CD4-positive, alpha-beta T cell treated with Interferon gamma for 1 hour (primary cell): ENCODE measurements at regions not wholly inside any gene's neighbourhood (a gene's known extent, or its start where the extent isn't known, plus 50 kb on each side); places are given as distances from the start of the nearest gene placed in this dataset.
A peak's percentile ranks its signal among the peaks of the same experiment; 100 is the strongest.

Source experiments
- DNase-seq: peaks from one replicate; pipeline ENCODE4 v3.0.0-alpha.2; 2020

- DNase-seq, result no peak
Measured at GRCh38 chr20:58011947-58012610, 216.4 kb downstream of the ANKRD60 start.

- no peak for DNase-seq
Measured at GRCh38 chr20:58011106-58011946, 217.1 kb downstream of the ANKRD60 start.

GRCh38 chr20:58010666-58011065 lies 217.8 kb downstream of the ANKRD60 start:
- no peak for DNase-seq

GRCh38 chr20:58010186-58010585 lies 218.3 kb downstream of the ANKRD60 start:
- no peak for DNase-seq

- no peak for DNase-seq
Measured at GRCh38 chr20:58008866-58009265, 219.6 kb downstream of the ANKRD60 start.

- no peak for DNase-seq
Measured at GRCh38 chr20:58008413-58008812, 220.0 kb downstream of the ANKRD60 start.

GRCh38 chr20:58007947-58008346 lies 220.5 kb downstream of the ANKRD60 start:
- no peak for DNase-seq

- no peak for DNase-seq
Measured at GRCh38 chr20:58006346-58007316, 221.8 kb downstream of the ANKRD60 start.

- no peak for DNase-seq
Measured at GRCh38 chr20:58005581-58006345, 222.7 kb downstream of the ANKRD60 start.

GRCh38 chr20:58004900-58005299 lies 223.6 kb downstream of the ANKRD60 start:
- DNase-seq, result no peak

- DNase-seq, result no peak
Measured at GRCh38 chr20:58004146-58004545, 224.3 kb downstream of the ANKRD60 start.

- DNase-seq, result no peak
Measured at GRCh38 chr20:58003525-58003924, 224.9 kb downstream of the ANKRD60 start.

GRCh38 chr20:58002901-58003300 lies 225.6 kb downstream of the ANKRD60 start:
- DNase-seq, result no peak

- no peak for DNase-seq
Measured at GRCh38 chr20:58001946-58002345, 226.5 kb downstream of the ANKRD60 start.

GRCh38 chr20:58001381-58001780 lies 227.1 kb downstream of the ANKRD60 start:
- no peak for DNase-seq

- no peak for DNase-seq
Measured at GRCh38 chr20:58000861-58001260, 227.6 kb downstream of the ANKRD60 start.

GRCh38 chr20:57999465-58000111 lies 228.9 kb downstream of the ANKRD60 start:
- DNase-seq, result peak; percentile 17

- DNase-seq, result no peak
Measured at GRCh38 chr20:57998981-57999464, 229.4 kb downstream of the ANKRD60 start.

GRCh38 chr20:57998276-57998675 lies 230.2 kb downstream of the ANKRD60 start:
- DNase-seq, result no peak

GRCh38 chr20:57996936-57997890 lies 231.2 kb downstream of the ANKRD60 start:
- no peak for DNase-seq
